ENCODE measurements at regions not wholly inside any gene's neighbourhood (a gene's known extent, or its start where the extent isn't known, plus 50 kb on each side); places are given as distances from the start of the nearest gene placed in this dataset.

- TF ChIP-seq SP2 (tag by site-specific recombination; IDR thresholded peaks at IDR 0.05) (no peak), ZFP37 (tag by site-specific recombination; IDR thresholded peaks at IDR 0.05) (no peak), CTCF (tag by site-specific recombination; IDR thresholded peaks at IDR 0.05) (no peak), YY1 (tag by site-specific recombination; IDR thresholded peaks at IDR 0.05) (no peak), ZBTB21 (tag by site-specific recombination; IDR thresholded peaks at IDR 0.05) (no peak), ZNF416 (tag by site-specific recombination; IDR thresholded peaks at IDR 0.05) (no peak), ZNF274 (IDR thresholded peaks at IDR 0.05; ENCODE audit: low read length) (no peak), ZNF274 (tag by site-specific recombination; IDR thresholded peaks at IDR 0.05; ENCODE audit: borderline replicate concordance) (no peak), ATF2 (tag by site-specific recombination; IDR thresholded peaks at IDR 0.05; ENCODE audit: low read depth) (no peak), SP7 (tag by site-specific recombination; IDR thresholded peaks at IDR 0.05) (no peak), ZNF670 (tag by site-specific recombination; IDR thresholded peaks at IDR 0.05; ENCODE audit: low read depth) (no peak)
- TF ChIP-seq, protein P1, sequence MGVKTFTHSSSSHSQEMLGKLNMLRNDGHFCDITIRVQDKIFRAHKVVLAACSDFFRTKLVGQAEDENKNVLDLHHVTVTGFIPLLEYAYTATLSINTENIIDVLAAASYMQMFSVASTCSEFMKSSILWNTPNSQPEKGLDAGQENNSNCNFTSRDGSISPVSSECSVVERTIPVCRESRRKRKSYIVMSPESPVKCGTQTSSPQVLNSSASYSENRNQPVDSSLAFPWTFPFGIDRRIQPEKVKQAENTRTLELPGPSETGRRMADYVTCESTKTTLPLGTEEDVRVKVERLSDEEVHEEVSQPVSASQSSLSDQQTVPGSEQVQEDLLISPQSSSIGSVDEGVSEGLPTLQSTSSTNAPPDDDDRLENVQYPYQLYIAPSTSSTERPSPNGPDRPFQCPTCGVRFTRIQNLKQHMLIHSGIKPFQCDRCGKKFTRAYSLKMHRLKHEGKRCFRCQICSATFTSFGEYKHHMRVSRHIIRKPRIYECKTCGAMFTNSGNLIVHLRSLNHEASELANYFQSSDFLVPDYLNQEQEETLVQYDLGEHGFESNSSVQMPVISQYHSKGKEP (tag by site-specific recombination; IDR thresholded peaks at IDR 0.05), result no peak
- TF ChIP-seq, protein P2, sequence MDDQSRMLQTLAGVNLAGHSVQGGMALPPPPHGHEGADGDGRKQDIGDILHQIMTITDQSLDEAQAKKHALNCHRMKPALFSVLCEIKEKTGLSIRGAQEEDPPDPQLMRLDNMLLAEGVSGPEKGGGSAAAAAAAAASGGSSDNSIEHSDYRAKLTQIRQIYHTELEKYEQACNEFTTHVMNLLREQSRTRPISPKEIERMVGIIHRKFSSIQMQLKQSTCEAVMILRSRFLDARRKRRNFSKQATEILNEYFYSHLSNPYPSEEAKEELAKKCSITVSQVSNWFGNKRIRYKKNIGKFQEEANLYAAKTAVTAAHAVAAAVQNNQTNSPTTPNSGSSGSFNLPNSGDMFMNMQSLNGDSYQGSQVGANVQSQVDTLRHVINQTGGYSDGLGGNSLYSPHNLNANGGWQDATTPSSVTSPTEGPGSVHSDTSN (CRISPR knock-in tag; IDR thresholded peaks at IDR 0.05), result no peak
Observed at GRCh38 chr17:53707566-53707965, 115.2 kb upstream of the KIF2B start.
